Stomach (tissue), 8 donors: ENCODE measurements at regions not wholly inside any gene's neighbourhood (a gene's known extent, or its start where the extent isn't known, plus 50 kb on each side); places are given as distances from the start of the nearest gene placed in this dataset.
"Not testable (repeated sequence)": the region's sequence is repeated elsewhere in the genome, so short reads cannot be mapped to it uniquely, and the experiment has no call there.

ENCODE experiments used
- DNase-seq, 2 donors: peaks; one replicate each; pipeline versions ENCODE4 v3.0.0 to v3.0.0-alpha.2; 2013 to 2019
- H3K27ac ChIP-seq, 5 donors: fragments of 200-600 bp in 4 of 5; sonication (generic) in 4 of 5; one replicate each; pipeline ENCODE4 v1.5.1; 2013 to 2019; ENCODE audit warnings: mild to moderate bottlenecking in 1 of 5, moderate library complexity in 1 of 5
- H3K27me3 ChIP-seq, 3 donors: fragments of 200-600 bp; sonication (generic); one replicate each; pipeline ENCODE4 v1.5.1; 2017 to 2019; ENCODE audit warnings: mixed run types in 1 of 3
- H3K36me3 ChIP-seq, 4 donors: fragments of 200-600 bp; sonication (generic); 1 replicate in 3 of 4; 2 replicates in 1 of 4; pipeline ENCODE4 v1.5.1; 2016 to 2019
- H3K4me1 ChIP-seq, 4 donors: fragments of 200-600 bp; sonication (generic); one replicate each; pipeline ENCODE4 v1.5.1; 2016 to 2019
- H3K4me3 ChIP-seq, 4 donors: fragments of 200-600 bp; sonication (generic) in 3 of 4; one replicate each; pipeline ENCODE4 v1.5.1; 2016 to 2019; ENCODE audit warnings: mild to moderate bottlenecking in 1 of 4
- H3K9me3 ChIP-seq, 4 donors: fragments of 200-600 bp; sonication (generic); one replicate each; pipeline ENCODE4 v1.5.1; 2016 to 2019
- CTCF ChIP-seq, 7 experiments: fragments of 450-650 bp in 4 of 7; fragments of 200-600 bp in 3 of 7; sonication (generic) in 3 of 7; IDR thresholded peaks; one replicate each; pipeline ENCODE4 v1.5.1; 2016 to 2019; ENCODE audit warnings: antibody characterized with exemption in 7 of 7, control low read depth in 2 of 7, mild to moderate bottlenecking in 1 of 7
- EP300 ChIP-seq: sonication (generic); formaldehyde crosslinking; IDR thresholded peaks from one replicate; pipeline ENCODE4 v1.6.1; 2017; ENCODE audit warnings: antibody characterized with exemption
- POLR2A ChIP-seq, 4 donors: fragments of 450-650 bp; IDR thresholded peaks; one replicate each; pipeline ENCODE4 v1.6.1; 2016; ENCODE audit warnings: antibody characterized with exemption in 4 of 4, control low read depth in 2 of 4, mild to moderate bottlenecking in 1 of 4, moderate library complexity in 1 of 4
- POLR2AphosphoS5 ChIP-seq, 3 donors: sonication (generic); formaldehyde crosslinking; IDR thresholded peaks; one replicate each; pipeline ENCODE4 v1.6.1; 2016; ENCODE audit warnings: antibody characterized with exemption in 3 of 3
- WGBS, 5 donors: extraction: QIAGEN DNeasy Blood & Tissue Kit in 3 of 5; methylation state at CpG; one replicate each; pipeline versions ENCODE4 v1.1.5 to v1.1.7; 2013 to 2018; 5-methylcytosine and 5-hydroxymethylcytosine counted together
- intact Hi-C: fragments of 100-400 bp; cut with DNase I; formaldehyde crosslinking; loops from one replicate; pipeline ENCODE4 v1.15.1; 2023; ENCODE audit warnings: low total_unique reads
- donor health status: healthy with polysubstance abuse.
- donor health status: Bipolar disorder and iron deficiency.
- donor health status: healthy.

- H3K36me3 ChIP-seq: no peaks in the 10 kb centered on the region
- no peak for DNase-seq
- WGBS, 5 donors: 82 to 89% (median 86%) methylated on average over 3 of the region's 3 CpGs
- no peak overlapping the region for H3K4me3 ChIP-seq
- no peak overlapping the region for H3K27ac ChIP-seq
- intact Hi-C loops: no loop called here
- H3K27me3 ChIP-seq: no peaks in the 10 kb centered on the region
- TF ChIP-seq EP300 (no peak), POLR2A (IDR thresholded peaks at IDR 0.05) (no peak)
- H3K4me1 ChIP-seq: no peaks in the 10 kb centered on the region
- no peaks in the 10 kb centered on the region for H3K9me3 ChIP-seq
These were observed 58.9 kb upstream of the CNTLN start for GRCh38 chr9:17075758-17076485.

DNA sequence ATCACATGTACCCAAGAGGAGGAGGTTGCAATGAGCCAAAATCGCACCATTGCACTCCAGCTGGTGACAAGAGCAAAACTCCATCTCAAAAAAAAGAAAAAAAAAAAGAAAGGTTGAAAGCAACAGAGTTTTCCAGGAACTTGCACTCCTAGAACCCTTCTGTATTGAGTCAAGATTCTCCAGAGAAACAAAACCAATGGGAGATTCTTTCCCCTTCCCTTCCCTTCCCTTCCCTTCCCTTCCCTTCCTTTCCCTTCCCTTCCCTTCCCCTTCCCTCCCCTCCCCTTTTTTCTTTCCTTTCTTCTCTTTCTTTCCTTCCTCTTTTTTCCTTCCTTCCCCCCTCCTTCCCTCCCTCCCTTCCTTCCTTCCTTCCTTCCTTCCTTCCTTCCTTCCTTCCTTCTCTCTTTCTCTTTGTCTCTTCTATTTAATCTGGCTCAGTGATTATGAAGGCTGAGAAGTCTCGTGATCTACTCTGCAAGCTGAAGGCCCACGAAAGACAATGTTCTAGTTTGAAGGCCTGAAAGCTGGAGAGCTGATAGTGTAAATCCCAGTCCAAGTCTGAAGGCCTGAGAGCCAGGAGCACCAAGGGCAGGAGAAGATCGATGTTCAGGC lies 59.6 kb upstream of the CNTLN start:
- Histone ChIP-seq H3K27me3 (no peaks in the 10 kb centered on the region), H3K36me3 (no peaks in the 10 kb centered on the region), H3K9me3 (no peaks in the 10 kb centered on the region), H3K4me1 (no peaks in the 10 kb centered on the region), H3K27ac (no peak overlapping the region), H3K4me3 (no peak overlapping the region)
- 77 to 90% (median 88%) methylated on average over 4 of the region's 4 CpGs for WGBS, 5 donors
- TF ChIP-seq EP300: no peak
- TF ChIP-seq POLR2AphosphoS5 (IDR thresholded peaks at IDR 0.05): no peak
- no peak for TF ChIP-seq CTCF (IDR thresholded peaks at IDR 0.05)
- TF ChIP-seq POLR2A (IDR thresholded peaks at IDR 0.05): no peak
- DNase-seq: no peak
- intact Hi-C loops: no loop called here

- H3K9me3 ChIP-seq, DNase-seq, H3K4me3 ChIP-seq, H3K36me3 ChIP-seq, H3K4me1 ChIP-seq, H3K27me3 ChIP-seq, H3K27ac ChIP-seq, intact Hi-C loops: not testable (repeated sequence)
- WGBS, 5 donors: 96 to 97% (median 96%) methylated on average over 9 to 22 of the region's 22 CpGs
These were observed 62.3 kb upstream of the CNTLN start for GRCh38 chr9:17072563-17072962.

GRCh38 chr9:17068671-17069070 lies 66.2 kb upstream of the CNTLN start:
- no peaks in the 10 kb centered on the region for H3K36me3 ChIP-seq
- H3K4me3 ChIP-seq: no peak overlapping the region

GRCh38 chr9:17065062-17065461 lies 69.8 kb upstream of the CNTLN start:
- TF ChIP-seq EP300 (no peak), POLR2AphosphoS5 (IDR thresholded peaks at IDR 0.05) (no peak), CTCF (IDR thresholded peaks at IDR 0.05) (no peak), POLR2A (IDR thresholded peaks at IDR 0.05) (no peak)
- no peak overlapping the region for H3K4me3 ChIP-seq
- H3K9me3 ChIP-seq: no peaks in the 10 kb centered on the region
- no peaks in the 10 kb centered on the region for H3K27me3 ChIP-seq
- no peak overlapping the region for H3K27ac ChIP-seq
- 37 to 70% (median 57%) methylated on average over 1 of the region's 1 CpG for WGBS, 5 donors
- intact Hi-C loops: no loop called here
- peak in 1 of 2 donors; percentile 66 for DNase-seq
- H3K36me3 ChIP-seq: no peaks in the 10 kb centered on the region
- no peaks in the 10 kb centered on the region for H3K4me1 ChIP-seq

More at GRCh38 chr9:17068671-17069070, 66.2 kb upstream of the CNTLN start:
- intact Hi-C loops: no loop called here
- Histone ChIP-seq H3K27ac (no peak overlapping the region), H3K9me3 (no peaks in the 10 kb centered on the region), H3K27me3 (no peaks in the 10 kb centered on the region), H3K4me1 (no peaks in the 10 kb centered on the region)
- TF ChIP-seq POLR2AphosphoS5 (IDR thresholded peaks at IDR 0.05): no peak
- TF ChIP-seq CTCF (IDR thresholded peaks at IDR 0.05): no peak
- no peak for TF ChIP-seq POLR2A (IDR thresholded peaks at IDR 0.05)
- no peak for TF ChIP-seq EP300
- whole genome bisulfite sequencing, 5 donors: 77 to 84% (median 80%) methylated on average over 3 of the region's 3 CpGs
- DNase-seq: no peak
